SK-N-SH (cell line): ENCODE measurements at regions not wholly inside any gene's neighbourhood (a gene's known extent, or its start where the extent isn't known, plus 50 kb on each side); places are given as distances from the start of the nearest gene placed in this dataset.

Experiments
- CTCF ChIA-PET: fragments of 300-600, 350-600 bp; formaldehyde crosslinking; extraction: SDS; loops from one replicate; lab custom pipeline; 2021; lab: Yijun Ruan, JAX
- POLR2A ChIA-PET: fragments of 350-600 bp; sonication (Branson Sonifier 250); formaldehyde crosslinking; extraction: SDS; loops from one replicate; lab custom pipeline; 2020; ENCODE audit warnings: antibody characterized with exemption, inconsistent platforms; lab: Yijun Ruan, JAX
- DNase-seq: peaks from one replicate; pipeline ENCODE4 v3.0.0; 2012
- H2AFZ ChIP-seq: fragments of 200-600 bp; sonication (generic); 2 replicates; pipeline ENCODE4 v1.8.1; 2016; ENCODE audit warnings: antibody characterized with exemption, mild to moderate bottlenecking, low read depth
- H3F3A ChIP-seq: fragments of 200-600 bp; sonication (generic); replicated peaks from 2 replicates; pipeline ENCODE3; 2016; ENCODE audit warnings: antibody characterized with exemption, mild to moderate bottlenecking; ENCODE audit not compliant: insufficient read depth
- H3K27ac ChIP-seq, 2 experiments: fragments of 200-500 bp in 1 of 2; fragments of 200-600 bp in 1 of 2; sonication (Bioruptor generic) in 1 of 2; sonication (generic), shearing (Covaris generic) in 1 of 2; 2 replicates each; pipeline versions ENCODE4 v1.5.1 to v1.6.1; 2014 to 2016; ENCODE audit warnings: low read depth in 2 of 2, inconsistent platforms in 1 of 2, low read length in 1 of 2, mild to moderate bottlenecking in 1 of 2, mixed read lengths in 1 of 2
- H3K27me3 ChIP-seq: fragments of 200-600 bp; sonication (generic), shearing (Covaris generic); 2 replicates; pipeline ENCODE4 v1.6.1; 2016; ENCODE audit warnings: mixed run types; ENCODE audit not compliant: insufficient read depth
- H3K36me3 ChIP-seq, 2 experiments: fragments of 200-500 bp in 1 of 2; fragments of 200-600 bp in 1 of 2; sonication (Bioruptor generic) in 1 of 2; sonication (generic) in 1 of 2; replicated peaks in 1 of 2; 2 replicates each; pipeline versions ENCODE3 to v1.5.1; 2014 to 2016; ENCODE audit warnings: low read length in 1 of 2, mild to moderate bottlenecking in 1 of 2; ENCODE audit not compliant: insufficient read depth in 2 of 2, control insufficient read depth in 1 of 2
- H3K4me1 ChIP-seq, 2 experiments: fragments of 200-500 bp in 1 of 2; fragments of 200-600 bp in 1 of 2; sonication (Bioruptor generic) in 1 of 2; sonication (generic), shearing (Covaris generic) in 1 of 2; 2 replicates each; pipeline versions ENCODE4 v1.5.1 to v1.6.1; 2014 to 2016; ENCODE audit warnings: low read depth in 1 of 2, low read length in 1 of 2, mixed run types in 1 of 2; ENCODE audit not compliant: insufficient read depth in 2 of 2, control insufficient read depth in 1 of 2
- H3K4me2 ChIP-seq: fragments of 200-600 bp; sonication (generic), shearing (Covaris generic); 2 replicates; pipeline ENCODE4 v1.6.1; 2017; ENCODE audit warnings: mixed run types
- H3K4me3 ChIP-seq, 2 experiments: fragments of 200-500 bp in 1 of 2; fragments of 200-600 bp in 1 of 2; sonication (Bioruptor generic) in 1 of 2; sonication (generic), shearing (Covaris generic) in 1 of 2; 2 replicates each; pipeline versions ENCODE4 v1.5.1 to v1.8.1; 2014 to 2016; ENCODE audit warnings: low read depth in 2 of 2, inconsistent platforms in 1 of 2, low read length in 1 of 2, mild to moderate bottlenecking in 1 of 2, mixed read lengths in 1 of 2, moderate library complexity in 1 of 2
- H3K79me2 ChIP-seq: fragments of 200-600 bp; sonication (generic); 2 replicates; pipeline ENCODE4 v1.8.1; 2017; ENCODE audit warnings: mild to moderate bottlenecking; ENCODE audit not compliant: insufficient read depth
- H3K9ac ChIP-seq: fragments of 200-600 bp; sonication (generic); 2 replicates; pipeline ENCODE4 v1.6.1; 2017; ENCODE audit warnings: mixed run types
- H3K9me2 ChIP-seq: fragments of 200-600 bp; sonication (generic); 2 replicates; pipeline ENCODE4 v1.6.1; 2017; ENCODE audit warnings: mixed run types
- H3K9me3 ChIP-seq: fragments of 200-600 bp; sonication (generic); 2 replicates; pipeline ENCODE4 v1.6.1; 2017; ENCODE audit warnings: mixed run types, mild to moderate bottlenecking, moderate library complexity
- H4K20me1 ChIP-seq: fragments of 200-600 bp; sonication (generic); 2 replicates; pipeline ENCODE4 v1.6.1; 2017; ENCODE audit warnings: mild to moderate bottlenecking, mixed run types; ENCODE audit not compliant: insufficient read depth
- CHD2 ChIP-seq: fragments of 150-350 bp; IDR thresholded peaks from 2 replicates; pipeline ENCODE4 v1.6.1; 2018; ENCODE audit warnings: low read length; ENCODE audit not compliant: partially characterized antibody
- CTCF ChIP-seq: fragments of 200-600 bp; sonication (generic); IDR thresholded peaks from 2 replicates; pipeline ENCODE4 v1.6.1; 2017; ENCODE audit warnings: antibody characterized with exemption, mild to moderate bottlenecking, moderate library complexity
- FOSL2 ChIP-seq: IDR thresholded peaks from 2 replicates; pipeline ENCODE4 v1.4.0; 2012; ENCODE audit warnings: low read depth, mild to moderate bottlenecking, moderate library complexity, borderline replicate concordance
- FOXJ3 ChIP-seq: sonication (generic); formaldehyde crosslinking; IDR thresholded peaks from 2 replicates; pipeline ENCODE4 v1.5.1; 2020; ENCODE audit warnings: mild to moderate bottlenecking, missing genetic modification reagents
- FOXM1 ChIP-seq: IDR thresholded peaks from 2 replicates; pipeline ENCODE4 v1.4.0; 2012; ENCODE audit warnings: low read depth, mild to moderate bottlenecking
- IRF3 ChIP-seq: fragments of 150-350 bp; IDR thresholded peaks from 2 replicates; pipeline ENCODE4 v1.6.1; 2016; ENCODE audit warnings: mild to moderate bottlenecking, low read depth, low read length
- JUND ChIP-seq: IDR thresholded peaks from 2 replicates; pipeline ENCODE4 v1.4.0; 2012
- MEF2A ChIP-seq: IDR thresholded peaks from 2 replicates; pipeline ENCODE4 v1.4.0; 2012; ENCODE audit warnings: low read depth, borderline replicate concordance
- NRF1 ChIP-seq: IDR thresholded peaks from 2 replicates; pipeline ENCODE4 v1.6.1; 2012; ENCODE audit warnings: low read depth, mild to moderate bottlenecking, low read length
- PBX3 ChIP-seq: IDR thresholded peaks from 2 replicates; pipeline ENCODE4; 2012
- POLR2AphosphoS5 ChIP-seq: IDR thresholded peaks from 2 replicates; pipeline ENCODE4 v1.6.1; 2012; ENCODE audit warnings: low read depth, low read length
- RAD21 ChIP-seq: IDR thresholded peaks from 2 replicates; pipeline ENCODE4 v1.6.1; 2012; ENCODE audit warnings: mild to moderate bottlenecking, low read length
- SMC3 ChIP-seq: IDR thresholded peaks from 2 replicates; pipeline ENCODE4 v1.6.1; 2012; ENCODE audit warnings: low read depth, low read length, improper control_type of control experiment
- TCF12 ChIP-seq: IDR thresholded peaks from 2 replicates; pipeline ENCODE4 v1.4.0; 2012
- YY1 ChIP-seq: IDR thresholded peaks from 2 replicates; pipeline ENCODE4 v1.4.0; 2012; ENCODE audit warnings: low read depth, mild to moderate bottlenecking
- WGBS: methylation state at CpG from one replicate; pipeline ENCODE4 v1.1.6; 2017; ENCODE audit warnings: low lambda C conversion rate; 5-methylcytosine and 5-hydroxymethylcytosine counted together
- TF ChIP-seq, protein P1 (sequence below): fragments of 150-350 bp; IDR thresholded peaks from 2 replicates; pipeline ENCODE4 v1.6.1; 2017; ENCODE audit warnings: antibody characterized with exemption, low read length, low read depth, borderline replicate concordance
- TF ChIP-seq, protein P2 (sequence below): IDR thresholded peaks from 2 replicates; pipeline ENCODE4 v1.4.0; 2012; ENCODE audit warnings: low read depth
- TF ChIP-seq, protein P3 (sequence below): IDR thresholded peaks from 2 replicates; pipeline ENCODE4 v1.4.0; 2012; ENCODE audit warnings: low read depth, borderline replicate concordance

- no peaks in the 10 kb centered on the region for H3K36me3 ChIP-seq
Measured at GRCh38 chr11:119993722-119994121, 144.2 kb downstream of the TRIM29 start.

GRCh38 chr11:119992171-119993051, 145.5 kb downstream of the TRIM29 start:
- WGBS, result 48% methylated on average over 11 of the region's 23 CpGs
- DNase-seq, result no peak
- Histone ChIP-seq H3K4me3 (no peak overlapping the region), H2AFZ (no peak overlapping the region), H3K9me2 (no peaks in the 10 kb centered on the region), H3K79me2 (no peaks in the 10 kb centered on the region), H3K4me2 (no peak overlapping the region), H3K36me3 (no peaks in the 10 kb centered on the region), H3K9ac (no peak overlapping the region), H3K27me3 (0 out of 2 replicates have a peak, but pooled peaks cover 4% of the 10 kb centered on the region), H3K27ac (no peak overlapping the region), H3K9me3 (no peaks in the 10 kb centered on the region), H3F3A (no peaks in the 10 kb centered on the region), H3K4me1 (peaks cover 0 to 53% of the 10 kb centered on the region in 2 experiments; a peak in 1 of 4 replicates), H4K20me1 (no peaks in the 10 kb centered on the region)
- CTCF ChIA-PET, result interaction anchor here (1.0 to 2.9 kb wide), 5 partner anchors 9 to 518 kb away, joined by 3 to 7 read pairs (median 4); no protein-coding TSS in a partner anchor
- POLR2A ChIA-PET, result no interaction called here
- TF ChIP-seq PBX3 (no peak), FOXM1 (no peak), MEF2A (no peak), JUND (no peak), FOXJ3 (CRISPR knock-in tag) (no peak), NRF1 (no peak), CHD2 (no peak), FOSL2 (no peak), SMC3 (no peak), YY1 (no peak), TCF12 (no peak), CTCF (no peak), POLR2AphosphoS5 (no peak), IRF3 (no peak)
- TF ChIP-seq, protein P1, sequence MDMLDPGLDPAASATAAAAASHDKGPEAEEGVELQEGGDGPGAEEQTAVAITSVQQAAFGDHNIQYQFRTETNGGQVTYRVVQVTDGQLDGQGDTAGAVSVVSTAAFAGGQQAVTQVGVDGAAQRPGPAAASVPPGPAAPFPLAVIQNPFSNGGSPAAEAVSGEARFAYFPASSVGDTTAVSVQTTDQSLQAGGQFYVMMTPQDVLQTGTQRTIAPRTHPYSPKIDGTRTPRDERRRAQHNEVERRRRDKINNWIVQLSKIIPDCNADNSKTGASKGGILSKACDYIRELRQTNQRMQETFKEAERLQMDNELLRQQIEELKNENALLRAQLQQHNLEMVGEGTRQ, result no peak
- TF ChIP-seq, protein P2, sequence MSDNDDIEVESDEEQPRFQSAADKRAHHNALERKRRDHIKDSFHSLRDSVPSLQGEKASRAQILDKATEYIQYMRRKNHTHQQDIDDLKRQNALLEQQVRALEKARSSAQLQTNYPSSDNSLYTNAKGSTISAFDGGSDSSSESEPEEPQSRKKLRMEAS, result no peak
- TF ChIP-seq, protein P3, sequence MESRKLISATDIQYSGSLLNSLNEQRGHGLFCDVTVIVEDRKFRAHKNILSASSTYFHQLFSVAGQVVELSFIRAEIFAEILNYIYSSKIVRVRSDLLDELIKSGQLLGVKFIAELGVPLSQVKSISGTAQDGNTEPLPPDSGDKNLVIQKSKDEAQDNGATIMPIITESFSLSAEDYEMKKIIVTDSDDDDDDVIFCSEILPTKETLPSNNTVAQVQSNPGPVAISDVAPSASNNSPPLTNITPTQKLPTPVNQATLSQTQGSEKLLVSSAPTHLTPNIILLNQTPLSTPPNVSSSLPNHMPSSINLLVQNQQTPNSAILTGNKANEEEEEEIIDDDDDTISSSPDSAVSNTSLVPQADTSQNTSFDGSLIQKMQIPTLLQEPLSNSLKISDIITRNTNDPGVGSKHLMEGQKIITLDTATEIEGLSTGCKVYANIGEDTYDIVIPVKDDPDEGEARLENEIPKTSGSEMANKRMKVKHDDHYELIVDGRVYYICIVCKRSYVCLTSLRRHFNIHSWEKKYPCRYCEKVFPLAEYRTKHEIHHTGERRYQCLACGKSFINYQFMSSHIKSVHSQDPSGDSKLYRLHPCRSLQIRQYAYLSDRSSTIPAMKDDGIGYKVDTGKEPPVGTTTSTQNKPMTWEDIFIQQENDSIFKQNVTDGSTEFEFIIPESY, result no peak

More at GRCh38 chr11:119993722-119994121, 144.2 kb downstream of the TRIM29 start:
- WGBS, result 33% methylated on average over 2 of the region's 4 CpGs
- no peaks in the 10 kb centered on the region for H3K9me3 ChIP-seq
- no peak for DNase-seq
- peaks cover 0 to 51% of the 10 kb centered on the region in 2 experiments; a peak in 1 of 4 replicates for H3K4me1 ChIP-seq
- 0 out of 2 replicates have a peak, but pooled peaks cover under 1% of the 10 kb centered on the region for H3K27me3 ChIP-seq
- POLR2A ChIA-PET, result no interaction called here
- no peaks in the 10 kb centered on the region for H3K9me2 ChIP-seq
- no peak overlapping the region for H3K9ac ChIP-seq
- H3F3A ChIP-seq, result no peaks in the 10 kb centered on the region
- no peak overlapping the region for H3K4me2 ChIP-seq
- no peak overlapping the region for H3K4me3 ChIP-seq
- no peak overlapping the region for H2AFZ ChIP-seq
- no peaks in the 10 kb centered on the region for H4K20me1 ChIP-seq
- no peaks in the 10 kb centered on the region for H3K79me2 ChIP-seq
- CTCF ChIA-PET, result interaction anchor here (1.0 to 2.9 kb wide), 5 partner anchors 13 to 220 kb away, joined by 3 to 8 read pairs (median 5); no protein-coding TSS in a partner anchor
- no peak overlapping the region for H3K27ac ChIP-seq
- TF ChIP-seq MEF2A, result no peak
- peak; percentile 40; the same call in 1 of the 2 replicates for TF ChIP-seq RAD21
- TF ChIP-seq SMC3, result peak; percentile 6; the same call in 1 of the 2 replicates
